ENCODE measurements at regions not wholly inside any gene's neighbourhood (a gene's known extent, or its start where the extent isn't known, plus 50 kb on each side); places are given as distances from the start of the nearest gene placed in this dataset.

DNA sequence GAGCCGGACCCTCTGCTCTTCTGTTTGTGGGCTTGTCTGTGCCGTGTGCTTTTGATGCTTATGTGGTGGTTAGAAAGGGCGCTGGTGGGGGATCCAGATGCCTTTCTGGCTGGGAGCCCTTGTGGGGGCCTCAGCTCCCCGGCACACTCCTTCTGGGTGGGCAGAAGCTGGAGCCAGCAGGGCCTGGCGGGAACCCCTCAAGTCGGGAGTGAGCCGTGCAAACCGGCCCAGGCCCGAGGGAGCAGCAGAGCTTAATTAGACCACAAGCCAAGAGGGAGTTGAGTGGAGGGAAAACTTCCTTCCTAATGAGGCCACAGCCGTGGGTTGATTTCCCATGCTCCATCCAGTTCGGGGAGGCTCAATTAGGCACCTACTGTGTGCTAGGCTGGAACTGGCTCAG lies 76.0 kb upstream of the RNU6ATAC start:
- no TSS peak for BruUV-seq (replicated peaks)
- TF ChIP-seq EZH2 (IDR thresholded peaks at IDR 0.05; ENCODE audit: low read length, unreplicated experiment), result no peak
- TF ChIP-seq, protein P1, sequence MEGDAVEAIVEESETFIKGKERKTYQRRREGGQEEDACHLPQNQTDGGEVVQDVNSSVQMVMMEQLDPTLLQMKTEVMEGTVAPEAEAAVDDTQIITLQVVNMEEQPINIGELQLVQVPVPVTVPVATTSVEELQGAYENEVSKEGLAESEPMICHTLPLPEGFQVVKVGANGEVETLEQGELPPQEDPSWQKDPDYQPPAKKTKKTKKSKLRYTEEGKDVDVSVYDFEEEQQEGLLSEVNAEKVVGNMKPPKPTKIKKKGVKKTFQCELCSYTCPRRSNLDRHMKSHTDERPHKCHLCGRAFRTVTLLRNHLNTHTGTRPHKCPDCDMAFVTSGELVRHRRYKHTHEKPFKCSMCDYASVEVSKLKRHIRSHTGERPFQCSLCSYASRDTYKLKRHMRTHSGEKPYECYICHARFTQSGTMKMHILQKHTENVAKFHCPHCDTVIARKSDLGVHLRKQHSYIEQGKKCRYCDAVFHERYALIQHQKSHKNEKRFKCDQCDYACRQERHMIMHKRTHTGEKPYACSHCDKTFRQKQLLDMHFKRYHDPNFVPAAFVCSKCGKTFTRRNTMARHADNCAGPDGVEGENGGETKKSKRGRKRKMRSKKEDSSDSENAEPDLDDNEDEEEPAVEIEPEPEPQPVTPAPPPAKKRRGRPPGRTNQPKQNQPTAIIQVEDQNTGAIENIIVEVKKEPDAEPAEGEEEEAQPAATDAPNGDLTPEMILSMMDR (conservative IDR thresholded peaks at IDR 0.05; ENCODE audit: low read depth, low read length), result no peak
- no peak for TF ChIP-seq EZH2phosphoT487 (IDR thresholded peaks at IDR 0.05; ENCODE audit: borderline replicate concordance, low read length)
- no peaks in the 10 kb centered on the region for H3K9me3 ChIP-seq (ENCODE audit: low read length)
- ChIA-PET CTCF (no interaction called here), POLR2A (ENCODE audit: unreplicated experiment) (no interaction called here)
- peaks cover 16% of the 10 kb centered on the region for H3K27me3 ChIP-seq (ENCODE audit: low read length)
- no peaks in the 10 kb centered on the region for H3K36me3 ChIP-seq (ENCODE audit: low read depth, low read length)
- no peaks in the 10 kb centered on the region for H3F3A ChIP-seq (ENCODE audit: low read length, unreplicated experiment)
- no peaks in the 10 kb centered on the region for H3K79me2 ChIP-seq (ENCODE audit: low read length)
- no peak overlapping the region for H2AFZ ChIP-seq (ENCODE audit: low read length)
- H3K4me2 ChIP-seq (ENCODE audit: low read length), result no peak overlapping the region
- no peak overlapping the region for H3K9ac ChIP-seq (ENCODE audit: low read length)
- H4K20me1 ChIP-seq (ENCODE audit: low read length), result no peaks in the 10 kb centered on the region
- H3K27ac ChIP-seq (ENCODE audit: low read length), result no peak overlapping the region
- no peaks in the 10 kb centered on the region for H3K9me2 ChIP-seq (replicated peaks; ENCODE audit: low read length)
- H3K4me1 ChIP-seq (ENCODE audit: insufficient read depth, low read length), result no peaks in the 10 kb centered on the region
- DNase-seq (no peak), ATAC-seq (no peak)
- intact Hi-C loops (cut with micrococcal nuclease), result no loop called here
- no peak overlapping the region for H3K4me3 ChIP-seq (ENCODE audit: low read length)

DNA sequence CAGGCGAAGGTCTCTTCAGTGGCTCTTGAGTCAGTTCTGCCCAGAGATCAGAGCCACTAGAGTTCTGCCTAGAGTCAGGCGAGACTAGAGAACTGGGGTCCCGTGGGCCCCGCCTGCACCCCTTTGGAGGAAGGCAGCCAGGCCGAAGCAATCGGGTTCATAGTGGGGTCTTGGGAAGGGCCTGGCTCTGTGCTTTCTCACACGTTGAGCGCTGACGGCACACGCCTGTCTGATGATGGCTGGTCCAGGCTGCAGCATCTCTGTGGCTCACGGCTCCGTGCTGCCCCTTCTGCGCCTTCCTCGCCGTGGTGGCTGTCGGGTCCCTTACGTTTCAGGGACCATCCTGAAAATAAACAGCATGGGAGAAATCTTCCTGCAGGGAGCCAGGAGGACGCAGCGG lies 78.3 kb upstream of the RNU6ATAC start:
- no peak for DNase-seq
- no peak for ATAC-seq
- ChIA-PET POLR2A (ENCODE audit: unreplicated experiment) (no interaction called here), CTCF (no interaction called here)
- Histone ChIP-seq H4K20me1 (ENCODE audit: low read length) (no peaks in the 10 kb centered on the region), H2AFZ (ENCODE audit: low read length) (no peak overlapping the region), H3K4me1 (ENCODE audit: insufficient read depth, low read length) (no peaks in the 10 kb centered on the region), H3K27ac (ENCODE audit: low read length) (no peak overlapping the region), H3K9me2 (replicated peaks; ENCODE audit: low read length) (no peaks in the 10 kb centered on the region), H3K79me2 (ENCODE audit: low read length) (no peaks in the 10 kb centered on the region), H3K4me3 (ENCODE audit: low read length) (no peak overlapping the region), H3K9ac (ENCODE audit: low read length) (no peak overlapping the region), H3K4me2 (ENCODE audit: low read length) (no peak overlapping the region), H3K36me3 (ENCODE audit: low read depth, low read length) (no peaks in the 10 kb centered on the region), H3K27me3 (ENCODE audit: low read length) (peaks cover 16% of the 10 kb centered on the region), H3F3A (ENCODE audit: low read length, unreplicated experiment) (no peaks in the 10 kb centered on the region), H3K9me3 (ENCODE audit: low read length) (no peaks in the 10 kb centered on the region)
- intact Hi-C loops (cut with micrococcal nuclease), result no loop called here
- TF ChIP-seq, protein P1 (conservative IDR thresholded peaks at IDR 0.05; ENCODE audit: low read depth, low read length), result no peak
- no peak for TF ChIP-seq EZH2phosphoT487 (IDR thresholded peaks at IDR 0.05; ENCODE audit: borderline replicate concordance, low read length)
- no peak for TF ChIP-seq EZH2 (IDR thresholded peaks at IDR 0.05; ENCODE audit: low read length, unreplicated experiment)
- BruUV-seq (replicated peaks), result no TSS peak

DNA sequence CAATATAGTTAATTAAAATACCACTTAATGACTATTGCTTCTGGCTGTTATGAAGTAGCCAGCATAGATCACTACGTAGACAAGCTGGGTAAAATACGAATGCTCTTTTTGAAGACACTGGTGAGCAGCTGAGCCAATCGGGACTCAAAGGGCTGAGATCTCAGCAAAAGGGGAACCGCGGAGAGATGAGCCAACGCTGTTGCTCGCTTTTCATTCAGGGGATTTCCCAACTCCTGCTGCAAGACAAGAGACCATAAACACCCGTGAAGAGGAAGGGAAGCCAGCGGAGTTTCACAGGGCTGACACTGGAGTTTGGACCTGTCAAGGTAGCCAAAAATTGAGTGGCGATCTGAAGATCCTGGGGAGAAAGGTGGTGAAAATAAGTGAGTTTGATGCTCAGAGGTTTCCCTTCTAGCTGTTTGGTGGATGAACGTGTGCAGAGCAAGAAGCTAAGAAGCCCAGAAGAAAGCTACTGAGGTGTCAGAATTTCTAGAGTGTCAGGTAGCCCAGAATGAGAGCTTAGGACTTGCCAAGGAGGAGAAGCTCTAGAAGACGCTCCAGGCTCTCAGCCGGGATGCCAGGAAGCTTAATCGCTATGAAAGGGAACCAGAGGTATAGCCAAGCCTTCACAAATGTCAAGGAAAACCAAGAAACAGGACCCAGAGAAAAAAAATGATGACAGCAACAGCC lies 79.6 kb upstream of the RNU6ATAC start:
- TF ChIP-seq, protein P1 (conservative IDR thresholded peaks at IDR 0.05; ENCODE audit: low read depth, low read length), result no peak
- TF ChIP-seq EZH2phosphoT487 (IDR thresholded peaks at IDR 0.05; ENCODE audit: borderline replicate concordance, low read length), result no peak
- TF ChIP-seq EZH2 (IDR thresholded peaks at IDR 0.05; ENCODE audit: low read length, unreplicated experiment), result no peak
- H3K4me1 ChIP-seq (ENCODE audit: insufficient read depth, low read length), result no peaks in the 10 kb centered on the region
- ChIA-PET POLR2A (ENCODE audit: unreplicated experiment) (interaction anchor here (0.5 kb wide), 1 partner anchor 68 kb away, joined by 3 read pairs; no protein-coding TSS in a partner anchor), CTCF (no interaction called here)
- peaks cover 16% of the 10 kb centered on the region for H3K27me3 ChIP-seq (ENCODE audit: low read length)
- H3F3A ChIP-seq (ENCODE audit: low read length, unreplicated experiment), result no peaks in the 10 kb centered on the region
- no peaks in the 10 kb centered on the region for H3K9me2 ChIP-seq (replicated peaks; ENCODE audit: low read length)
- H4K20me1 ChIP-seq (ENCODE audit: low read length), result no peaks in the 10 kb centered on the region
- ATAC-seq (no peak), DNase-seq (no peak)
- intact Hi-C loops (cut with micrococcal nuclease), result no loop called here
- H3K9me3 ChIP-seq (ENCODE audit: low read length), result no peaks in the 10 kb centered on the region
- H2AFZ ChIP-seq (ENCODE audit: low read length), result no peak overlapping the region
- H3K27ac ChIP-seq (ENCODE audit: low read length), result no peak overlapping the region
- no peaks in the 10 kb centered on the region for H3K36me3 ChIP-seq (ENCODE audit: low read depth, low read length)
- no peak overlapping the region for H3K4me3 ChIP-seq (ENCODE audit: low read length)
- H3K4me2 ChIP-seq (ENCODE audit: low read length), result no peak overlapping the region
- H3K9ac ChIP-seq (ENCODE audit: low read length), result no peak overlapping the region
- no TSS peak for BruUV-seq (replicated peaks)
- H3K79me2 ChIP-seq (ENCODE audit: low read length), result no peaks in the 10 kb centered on the region

Measured in PC-3 (cell line).